PC-3 (cell line): ENCODE measurements at regions not wholly inside any gene's neighbourhood (a gene's known extent, or its start where the extent isn't known, plus 50 kb on each side); places are given as distances from the start of the nearest gene placed in this dataset.

ENCODE experiments used
- ATAC-seq: fragments of 200-7000 bp; cut with Tn5 transposase; 2 replicates; pipeline ENCODE4 v1.9.1; 2020; ENCODE audit warnings: mild to moderate bottlenecking, moderate library complexity
- BruUV-seq: library from RNA; stranded (reverse); fragments of 400-500 nt; replicated peaks from 2 replicates; lab custom pipeline; 2021; lab: Mats Ljungman, UMichigan
- CTCF ChIA-PET: fragments of 300-600 bp; sonication (Branson Sonifier 250); formaldehyde crosslinking; loops from one replicate; lab custom pipeline; 2022; ENCODE audit warnings: antibody characterized with exemption; lab: Charles Lee
- POLR2A ChIA-PET: fragments of 300-600 bp; sonication (Branson Sonifier 250); formaldehyde crosslinking; loops from one replicate; lab custom pipeline; 2022; ENCODE audit warnings: antibody characterized with exemption; ENCODE audit not compliant: unreplicated experiment; lab: Charles Lee
- DNase-seq: peaks from one replicate; pipeline ENCODE4 v3.0.0-alpha.2; 2015
- H2AFZ ChIP-seq: fragments of 300-600 bp; sonication (generic); 2 replicates; pipeline ENCODE4 v1.6.0; 2016; ENCODE audit warnings: antibody characterized with exemption, low read length
- H3F3A ChIP-seq: fragments of 300-600 bp; sonication (generic); one replicate; pipeline ENCODE4 v1.6.0; 2017; ENCODE audit warnings: antibody characterized with exemption, low read length, control low read depth, mild to moderate bottlenecking; ENCODE audit not compliant: unreplicated experiment
- H3K27ac ChIP-seq: fragments of 300-600 bp; sonication (generic); 2 replicates; pipeline ENCODE4 v1.5.1; 2016; ENCODE audit warnings: mild to moderate bottlenecking, low read length
- H3K27me3 ChIP-seq: fragments of 300-600 bp; sonication (generic); 2 replicates; pipeline ENCODE4 v1.6.1; 2016; ENCODE audit warnings: low read length, mixed read lengths
- H3K36me3 ChIP-seq: fragments of 300-600 bp; sonication (generic); 2 replicates; pipeline ENCODE4 v1.6.1; 2016; ENCODE audit warnings: low read depth, mixed run types, low read length, mixed read lengths
- H3K4me1 ChIP-seq: fragments of 300-600 bp; sonication (generic); 2 replicates; pipeline ENCODE4 v1.5.1; 2016; ENCODE audit warnings: low read length; ENCODE audit not compliant: insufficient read depth
- H3K4me2 ChIP-seq: fragments of 300-600 bp; sonication (generic); 2 replicates; pipeline ENCODE4 v1.6.0; 2016; ENCODE audit warnings: low read length
- H3K4me3 ChIP-seq: fragments of 300-600 bp; sonication (generic); 2 replicates; pipeline ENCODE4 v1.5.1; 2016; ENCODE audit warnings: mild to moderate bottlenecking, low read length, mixed read lengths
- H3K79me2 ChIP-seq: fragments of 300-600 bp; sonication (generic); 2 replicates; pipeline ENCODE4 v1.6.1; 2017; ENCODE audit warnings: low read length, mixed read lengths
- H3K9ac ChIP-seq: fragments of 300-600 bp; sonication (generic); 2 replicates; pipeline ENCODE4 v1.6.0; 2016; ENCODE audit warnings: mild to moderate bottlenecking, low read length
- H3K9me2 ChIP-seq: fragments of 300-600 bp; sonication (generic); replicated peaks from 2 replicates; pipeline ENCODE4 v1.6.1; 2016; ENCODE audit warnings: mixed run types, low read length, mixed read lengths
- H3K9me3 ChIP-seq: fragments of 300-600 bp; sonication (generic); 2 replicates; pipeline ENCODE4 v1.6.1; 2016; ENCODE audit warnings: low read length, mixed read lengths
- H4K20me1 ChIP-seq: fragments of 300-600 bp; sonication (generic); 2 replicates; pipeline ENCODE4 v1.6.1; 2016; ENCODE audit warnings: low read length, mixed read lengths
- EZH2 ChIP-seq: fragments of 300-600 bp; sonication (generic); IDR thresholded peaks from one replicate; pipeline ENCODE4 v1.6.1; 2017; ENCODE audit warnings: antibody characterized with exemption, mild to moderate bottlenecking, low read length; ENCODE audit not compliant: unreplicated experiment
- EZH2phosphoT487 ChIP-seq: fragments of 300-600 bp; sonication (generic); IDR thresholded peaks from 2 replicates; pipeline ENCODE4 v1.6.1; 2018; ENCODE audit warnings: mild to moderate bottlenecking, antibody characterized with exemption, low read length, borderline replicate concordance
- intact Hi-C: fragments of 100-400 bp; cut with micrococcal nuclease; formaldehyde crosslinking; loops from 2 replicates; pipeline ENCODE4 v1.9.0; 2023
- TF ChIP-seq, protein P1 (sequence below): fragments of 300-600 bp; sonication (generic); conservative IDR thresholded peaks from 2 replicates; pipeline ENCODE4 v1.5.1; 2017; ENCODE audit warnings: antibody characterized with exemption, low read depth, mild to moderate bottlenecking, low read length

- Histone ChIP-seq H3F3A (no peaks in the 10 kb centered on the region), H2AFZ (no peak overlapping the region), H3K9me3 (no peaks in the 10 kb centered on the region), H4K20me1 (no peaks in the 10 kb centered on the region), H3K79me2 (no peaks in the 10 kb centered on the region), H3K4me2 (no peak overlapping the region), H3K27me3 (no peaks in the 10 kb centered on the region), H3K9me2 (no peaks in the 10 kb centered on the region), H3K9ac (no peak overlapping the region), H3K27ac (no peak overlapping the region), H3K36me3 (no peaks in the 10 kb centered on the region), H3K4me1 (peaks cover 36% of the 10 kb centered on the region), H3K4me3 (no peak overlapping the region)
- ChIA-PET POLR2A (no interaction called here), CTCF (no interaction called here)
- ATAC-seq (no peak), DNase-seq (no peak)
- no peak for TF ChIP-seq EZH2
- TF ChIP-seq, protein P1, sequence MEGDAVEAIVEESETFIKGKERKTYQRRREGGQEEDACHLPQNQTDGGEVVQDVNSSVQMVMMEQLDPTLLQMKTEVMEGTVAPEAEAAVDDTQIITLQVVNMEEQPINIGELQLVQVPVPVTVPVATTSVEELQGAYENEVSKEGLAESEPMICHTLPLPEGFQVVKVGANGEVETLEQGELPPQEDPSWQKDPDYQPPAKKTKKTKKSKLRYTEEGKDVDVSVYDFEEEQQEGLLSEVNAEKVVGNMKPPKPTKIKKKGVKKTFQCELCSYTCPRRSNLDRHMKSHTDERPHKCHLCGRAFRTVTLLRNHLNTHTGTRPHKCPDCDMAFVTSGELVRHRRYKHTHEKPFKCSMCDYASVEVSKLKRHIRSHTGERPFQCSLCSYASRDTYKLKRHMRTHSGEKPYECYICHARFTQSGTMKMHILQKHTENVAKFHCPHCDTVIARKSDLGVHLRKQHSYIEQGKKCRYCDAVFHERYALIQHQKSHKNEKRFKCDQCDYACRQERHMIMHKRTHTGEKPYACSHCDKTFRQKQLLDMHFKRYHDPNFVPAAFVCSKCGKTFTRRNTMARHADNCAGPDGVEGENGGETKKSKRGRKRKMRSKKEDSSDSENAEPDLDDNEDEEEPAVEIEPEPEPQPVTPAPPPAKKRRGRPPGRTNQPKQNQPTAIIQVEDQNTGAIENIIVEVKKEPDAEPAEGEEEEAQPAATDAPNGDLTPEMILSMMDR = no peak
- BruUV-seq = no TSS peak
- intact Hi-C loops = no loop called here
Observed at GRCh38 chr4:84434344-84434743, 64.7 kb downstream of the NKX6-1 start.

DNA sequence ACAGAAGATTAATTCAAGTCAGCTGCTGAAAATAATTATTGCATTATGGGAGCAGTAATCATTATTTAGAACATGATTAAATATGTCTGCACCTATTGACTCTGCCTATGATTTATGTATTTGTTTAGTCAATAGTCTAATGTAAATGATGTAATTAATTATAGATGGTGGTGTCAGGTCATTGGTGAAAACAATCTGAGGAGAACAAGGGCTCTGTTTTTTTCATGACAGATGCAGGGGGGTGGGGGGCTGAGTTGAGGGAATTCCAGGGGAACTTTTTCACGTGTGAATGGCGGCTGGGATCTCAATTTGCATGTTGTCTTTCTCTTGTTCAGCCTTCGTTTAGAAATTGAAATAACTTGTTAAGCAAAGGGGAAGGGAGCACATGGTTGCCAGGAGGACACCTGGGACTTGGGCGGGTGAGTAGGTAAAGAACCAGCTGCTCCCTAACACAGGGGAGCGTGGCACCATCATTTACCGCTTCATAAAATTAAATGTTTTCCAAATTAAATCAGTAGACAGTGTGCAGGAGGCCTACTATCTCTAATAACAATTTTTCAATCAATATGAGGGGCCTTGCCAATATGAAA is 65.4 kb downstream of the NKX6-1 start:
- Histone ChIP-seq H3K27ac (no peak overlapping the region), H3K9ac (no peak overlapping the region), H3K9me3 (no peaks in the 10 kb centered on the region), H3K4me1 (peaks cover 36% of the 10 kb centered on the region), H3F3A (no peaks in the 10 kb centered on the region), H4K20me1 (no peaks in the 10 kb centered on the region), H3K4me2 (no peak overlapping the region), H3K79me2 (no peaks in the 10 kb centered on the region), H3K27me3 (no peaks in the 10 kb centered on the region), H2AFZ (no peak overlapping the region), H3K9me2 (no peaks in the 10 kb centered on the region), H3K36me3 (no peaks in the 10 kb centered on the region), H3K4me3 (no peak overlapping the region)
- TF ChIP-seq, protein P1 = no peak
- TF ChIP-seq EZH2 = no peak
- TF ChIP-seq EZH2phosphoT487 = no peak
- POLR2A ChIA-PET = no interaction called here
- DNase-seq (no peak), ATAC-seq (no peak)
- CTCF ChIA-PET = no interaction called here
- intact Hi-C loops = no loop called here
- no TSS peak for BruUV-seq

GRCh38 chr4:84432713-84433112 is 66.4 kb downstream of the NKX6-1 start:
- ChIA-PET CTCF (no interaction called here), POLR2A (no interaction called here)
- no TSS peak for BruUV-seq
- DNase-seq (peak; percentile 55), ATAC-seq (peak; percentile 83)
- H3F3A ChIP-seq = no peaks in the 10 kb centered on the region
- H3K9me3 ChIP-seq = no peaks in the 10 kb centered on the region
- TF ChIP-seq, protein P1 = no peak
- no peak for TF ChIP-seq EZH2phosphoT487
- TF ChIP-seq EZH2 = no peak
- no peaks in the 10 kb centered on the region for H3K79me2 ChIP-seq
- no peaks in the 10 kb centered on the region for H3K9me2 ChIP-seq
- H3K27ac ChIP-seq = peak overlapping the region; percentile 54
- no peak overlapping the region for H2AFZ ChIP-seq
- H3K27me3 ChIP-seq = no peaks in the 10 kb centered on the region
- H3K4me3 ChIP-seq = no peak overlapping the region; the same call in 1 of the 2 replicates
- peaks cover 34% of the 10 kb centered on the region for H3K4me1 ChIP-seq
- 0 out of 2 replicates have a peak overlapping the region, but pooled peaks have one; percentile 26 for H3K9ac ChIP-seq
- H4K20me1 ChIP-seq = no peaks in the 10 kb centered on the region
- intact Hi-C loops = no loop called here
- no peaks in the 10 kb centered on the region for H3K36me3 ChIP-seq
- H3K4me2 ChIP-seq = peak overlapping the region; percentile 40
